ENCODE measurements at regions not wholly inside any gene's neighbourhood (a gene's known extent, or its start where the extent isn't known, plus 50 kb on each side); places are given as distances from the start of the nearest gene placed in this dataset.

GRCh38 chr3:124147946-124148345, 156.0 kb upstream of the ROPN1 start:
- TF ChIP-seq CTCF (conservative IDR thresholded peaks at IDR 0.05; ENCODE audit: low read length) (no peak), EZH2phosphoT487 (IDR thresholded peaks at IDR 0.05; ENCODE audit: borderline replicate concordance, low read depth, low read length) (no peak)

Measured in OCI-LY7 (cell line).